Lower leg skin (tissue), 4 donors: ENCODE measurements at regions not wholly inside any gene's neighbourhood (a gene's known extent, or its start where the extent isn't known, plus 50 kb on each side); places are given as distances from the start of the nearest gene placed in this dataset.
A peak's percentile ranks its signal among the peaks of the same experiment; 100 is the strongest.

Experiments used
- DNase-seq, 2 donors: peaks; one replicate each; pipeline ENCODE4 v3.0.0-alpha.2; 2019; ENCODE audit warnings: low spot score in 2 of 2
- H3K4me3 ChIP-seq: fragments of 200-600 bp; sonication (generic); 2 replicates; pipeline ENCODE4 v1.5.1; 2017; ENCODE audit warnings: mild to moderate bottlenecking, low read depth; ENCODE audit not compliant: poor library complexity, severe bottlenecking
- POLR2A ChIP-seq, 2 donors: fragments of 450-650 bp; IDR thresholded peaks; one replicate each; pipeline ENCODE4 v1.6.1; 2016 to 2017; ENCODE audit warnings: antibody characterized with exemption in 2 of 2, mild to moderate bottlenecking in 1 of 2, moderate library complexity in 1 of 2
- WGBS, 2 donors: methylation state at CpG; one replicate each; pipeline ENCODE4 v1.1.5; 2018; 5-methylcytosine and 5-hydroxymethylcytosine counted together
- intact Hi-C: fragments of 100-400 bp; cut with DNase I; formaldehyde crosslinking; loops from one replicate; pipeline ENCODE4 v1.15.0; 2023; ENCODE audit warnings: low total_unique reads
- TF ChIP-seq, protein P1 (sequence below), 3 donors: fragments of 450-650 bp; IDR thresholded peaks; one replicate each; pipeline ENCODE4 v1.5.1; 2016; ENCODE audit warnings: antibody characterized with exemption in 3 of 3, mild to moderate bottlenecking in 3 of 3, moderate library complexity in 2 of 3

- intact Hi-C loops, result no loop called here
- 30 to 36% methylated on average over 17 of the region's 17 CpGs for WGBS, 2 donors
- TF ChIP-seq POLR2A (IDR thresholded peaks at IDR 0.05), result no peak
- TF ChIP-seq, protein P1, sequence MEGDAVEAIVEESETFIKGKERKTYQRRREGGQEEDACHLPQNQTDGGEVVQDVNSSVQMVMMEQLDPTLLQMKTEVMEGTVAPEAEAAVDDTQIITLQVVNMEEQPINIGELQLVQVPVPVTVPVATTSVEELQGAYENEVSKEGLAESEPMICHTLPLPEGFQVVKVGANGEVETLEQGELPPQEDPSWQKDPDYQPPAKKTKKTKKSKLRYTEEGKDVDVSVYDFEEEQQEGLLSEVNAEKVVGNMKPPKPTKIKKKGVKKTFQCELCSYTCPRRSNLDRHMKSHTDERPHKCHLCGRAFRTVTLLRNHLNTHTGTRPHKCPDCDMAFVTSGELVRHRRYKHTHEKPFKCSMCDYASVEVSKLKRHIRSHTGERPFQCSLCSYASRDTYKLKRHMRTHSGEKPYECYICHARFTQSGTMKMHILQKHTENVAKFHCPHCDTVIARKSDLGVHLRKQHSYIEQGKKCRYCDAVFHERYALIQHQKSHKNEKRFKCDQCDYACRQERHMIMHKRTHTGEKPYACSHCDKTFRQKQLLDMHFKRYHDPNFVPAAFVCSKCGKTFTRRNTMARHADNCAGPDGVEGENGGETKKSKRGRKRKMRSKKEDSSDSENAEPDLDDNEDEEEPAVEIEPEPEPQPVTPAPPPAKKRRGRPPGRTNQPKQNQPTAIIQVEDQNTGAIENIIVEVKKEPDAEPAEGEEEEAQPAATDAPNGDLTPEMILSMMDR (IDR thresholded peaks at IDR 0.05), result no peak
- peak in 1 of 2 donors; percentile 69 for DNase-seq
- no peak overlapping the region for H3K4me3 ChIP-seq
Measured at GRCh38 chr22:47564651-47565434, 802.4 kb downstream of the TBC1D22A start.

DNA sequence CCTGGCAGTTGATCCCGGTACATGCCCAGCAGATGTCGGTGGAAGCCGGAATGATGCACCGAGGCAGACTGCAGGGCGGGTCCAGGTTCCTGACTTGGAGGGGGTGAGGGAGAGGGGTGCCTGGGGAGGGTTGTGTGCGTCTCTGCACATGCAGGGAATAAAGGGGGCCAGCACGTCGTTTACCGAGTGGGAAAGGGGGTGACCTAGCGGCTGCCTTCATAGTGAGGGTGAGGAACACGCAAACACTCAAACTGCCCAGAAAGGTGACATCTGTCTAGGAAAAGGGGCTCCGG is 801.7 kb downstream of the TBC1D22A start:
- DNase-seq, result no peak
- WGBS, 2 donors, result 53 to 61% methylated on average over 12 of the region's 12 CpGs
- TF ChIP-seq POLR2A (IDR thresholded peaks at IDR 0.05), result no peak
- TF ChIP-seq, protein P1 (IDR thresholded peaks at IDR 0.05), result no peak
- intact Hi-C loops, result no loop called here
- no peak overlapping the region for H3K4me3 ChIP-seq

DNA sequence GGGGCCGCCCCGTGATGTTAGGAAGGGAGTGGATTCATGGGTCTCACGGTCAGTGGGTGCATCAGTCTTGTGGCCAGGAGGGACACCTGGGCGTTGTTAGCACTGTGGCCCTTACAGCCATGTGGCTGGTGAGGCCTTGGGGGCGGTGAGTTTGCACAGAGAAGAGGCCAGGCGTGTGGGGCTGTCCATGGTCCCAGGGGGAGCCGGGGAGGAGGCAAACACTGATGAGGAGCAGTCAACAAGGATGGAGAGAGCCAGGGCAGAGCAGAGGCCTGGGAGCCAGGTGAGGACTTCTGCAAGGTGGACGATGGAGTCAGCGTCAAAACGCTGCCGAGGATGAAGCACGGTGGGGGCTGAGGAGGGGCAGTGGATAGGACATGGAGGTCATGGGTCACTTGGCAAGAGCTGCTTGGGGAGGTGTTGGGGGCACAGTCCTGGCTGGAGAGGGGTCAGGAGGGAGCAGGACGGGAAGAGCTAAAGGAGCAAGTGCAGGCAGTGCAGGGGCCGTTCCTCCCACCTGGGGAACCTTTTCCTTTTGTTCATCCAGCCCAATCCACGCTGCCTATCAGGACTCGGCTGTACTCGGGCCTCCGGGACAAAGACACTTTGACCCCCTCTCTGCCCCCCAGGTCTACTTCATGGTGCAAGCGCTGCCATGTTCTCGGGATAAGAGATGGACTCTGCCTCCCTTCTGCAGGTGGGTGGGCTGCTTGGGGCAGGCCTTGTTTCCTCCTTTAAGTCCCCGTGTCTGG is 801.1 kb downstream of the TBC1D22A start:
- peak in 1 of 2 donors; percentile 82 for DNase-seq
- no peak for TF ChIP-seq POLR2A (IDR thresholded peaks at IDR 0.05)
- TF ChIP-seq, protein P1 (IDR thresholded peaks at IDR 0.05), result no peak
- WGBS, 2 donors, result 81% methylated on average over 21 of the region's 21 CpGs
- intact Hi-C loops, result no loop called here
- no peak overlapping the region for H3K4me3 ChIP-seq

GRCh38 chr22:47561766-47562165 is 799.3 kb downstream of the TBC1D22A start:
- 75 to 78% methylated on average over 5 of the region's 5 CpGs for WGBS, 2 donors
- DNase-seq, result peak in 1 of 2 donors; percentile 37
- no peak overlapping the region for H3K4me3 ChIP-seq
- intact Hi-C loops, result no loop called here
- TF ChIP-seq, protein P1 (IDR thresholded peaks at IDR 0.05), result no peak
- no peak for TF ChIP-seq POLR2A (IDR thresholded peaks at IDR 0.05)

GRCh38 chr22:47561115-47561675 is 798.7 kb downstream of the TBC1D22A start:
- intact Hi-C loops, result no loop called here
- TF ChIP-seq, protein P1 (IDR thresholded peaks at IDR 0.05), result no peak
- TF ChIP-seq POLR2A (IDR thresholded peaks at IDR 0.05), result no peak
- 81 to 84% methylated on average over 9 of the region's 9 CpGs for WGBS, 2 donors
- no peak overlapping the region for H3K4me3 ChIP-seq
- peak in 1 of 2 donors; percentile 67 for DNase-seq
